ENCODE measurements at regions not wholly inside any gene's neighbourhood (a gene's known extent, or its start where the extent isn't known, plus 50 kb on each side); places are given as distances from the start of the nearest gene placed in this dataset.

DNA sequence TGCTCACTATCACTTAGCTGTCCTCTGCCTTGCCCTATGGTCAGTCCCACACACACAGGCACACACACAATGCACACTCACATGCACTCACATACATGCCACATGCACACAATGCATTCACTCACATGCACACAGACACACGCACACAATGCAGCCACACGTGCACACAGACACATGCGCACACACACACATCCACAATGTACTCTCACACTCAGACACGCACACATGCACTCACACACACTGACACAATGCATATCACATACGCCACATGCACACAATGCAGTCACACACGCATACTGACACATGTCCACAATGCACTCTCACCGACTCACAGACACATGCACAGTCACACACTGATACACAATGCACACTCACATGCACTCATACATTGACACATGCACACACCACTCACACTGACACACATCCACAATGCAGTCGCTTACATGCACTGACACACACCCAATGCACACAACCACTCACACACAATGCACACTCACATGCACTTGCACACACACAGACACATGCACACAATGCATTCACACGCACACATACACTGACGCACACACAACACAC is 99.7 kb downstream of the ENGASE start:
- H3K9me3 Mint-ChIP-seq, result no peaks in the 10 kb centered on the region
- DNase-seq (ENCODE audit: low spot score in 2 of 2) (no peak), ATAC-seq (no peak)
- H3K36me3 Mint-ChIP-seq, result no peaks in the 10 kb centered on the region
- no peak overlapping the region for H3K27ac Mint-ChIP-seq

DNA sequence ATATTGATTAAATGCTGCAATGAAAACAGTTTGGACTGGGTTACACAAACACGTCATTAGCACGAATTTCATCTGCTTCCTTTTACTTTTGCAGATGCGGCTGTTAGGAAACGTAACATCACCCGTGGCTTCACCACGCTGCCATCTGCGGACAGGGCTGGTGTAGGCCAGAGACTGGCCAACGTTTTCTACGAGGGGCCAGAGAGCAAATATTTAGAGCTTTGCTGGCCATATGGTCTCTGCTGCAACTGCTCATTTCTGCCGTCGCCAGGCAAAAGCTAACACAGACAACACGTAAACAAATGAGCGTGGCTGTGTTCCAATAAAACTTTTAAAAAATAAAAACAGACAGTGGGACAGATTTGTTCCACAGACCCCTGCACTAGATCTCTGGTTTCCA is 96.6 kb downstream of the ENGASE start:
- Mint-ChIP-seq H3K36me3 (no peaks in the 10 kb centered on the region), H3K9me3 (no peaks in the 10 kb centered on the region), H3K27ac (no peak overlapping the region)
- DNase-seq (ENCODE audit: low spot score in 2 of 2) (no peak), ATAC-seq (no peak)

DNA sequence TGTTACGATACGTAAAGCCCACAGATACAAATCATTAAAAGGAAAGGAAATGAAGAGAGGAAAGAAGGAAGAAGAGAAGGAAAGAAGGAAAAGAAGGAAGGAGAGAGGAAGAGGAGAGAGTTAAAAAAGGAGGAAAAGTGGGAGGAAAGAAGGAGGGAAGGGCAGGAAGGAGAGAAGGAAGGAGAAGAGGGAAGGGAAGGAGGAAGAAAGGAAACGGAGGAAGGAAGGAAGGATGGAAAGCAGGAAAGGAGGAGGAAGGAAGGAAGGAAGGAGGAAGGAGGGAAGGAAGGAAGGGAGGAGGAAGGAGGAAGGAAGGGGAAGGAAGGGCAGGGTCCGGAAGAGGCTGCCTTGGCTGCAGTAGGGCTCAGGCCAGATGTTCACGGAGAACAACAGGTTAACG is 95.2 kb downstream of the ENGASE start:
- DNase-seq (ENCODE audit: low spot score in 2 of 2) (no peak), ATAC-seq (no peak)
- no peak overlapping the region for H3K27ac Mint-ChIP-seq
- no peaks in the 10 kb centered on the region for H3K9me3 Mint-ChIP-seq
- no peaks in the 10 kb centered on the region for H3K36me3 Mint-ChIP-seq

DNA sequence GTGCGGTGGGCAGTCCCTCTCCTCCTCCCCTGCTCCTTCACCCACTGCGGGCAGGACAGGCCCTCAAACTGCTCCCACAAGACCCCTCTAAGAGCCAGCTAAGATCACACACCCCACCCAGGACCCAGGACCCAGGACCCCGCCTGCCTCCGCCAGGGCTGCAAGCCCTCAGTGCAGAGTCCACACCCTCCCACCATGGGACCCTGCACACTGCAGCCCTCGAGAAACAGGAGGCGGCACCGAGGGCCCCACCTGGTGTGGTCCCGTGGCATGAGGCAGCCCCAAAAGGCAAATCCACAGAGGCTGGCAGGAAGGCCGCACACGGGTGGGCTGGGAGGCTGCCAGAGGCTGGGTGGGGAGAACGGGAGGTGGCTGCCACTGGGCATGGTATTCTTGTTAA is 94.7 kb downstream of the ENGASE start:
- ATAC-seq (no peak), DNase-seq (ENCODE audit: low spot score in 2 of 2) (no peak)
- Mint-ChIP-seq H3K9me3 (no peaks in the 10 kb centered on the region), H3K36me3 (no peaks in the 10 kb centered on the region), H3K27ac (no peak overlapping the region)

DNA sequence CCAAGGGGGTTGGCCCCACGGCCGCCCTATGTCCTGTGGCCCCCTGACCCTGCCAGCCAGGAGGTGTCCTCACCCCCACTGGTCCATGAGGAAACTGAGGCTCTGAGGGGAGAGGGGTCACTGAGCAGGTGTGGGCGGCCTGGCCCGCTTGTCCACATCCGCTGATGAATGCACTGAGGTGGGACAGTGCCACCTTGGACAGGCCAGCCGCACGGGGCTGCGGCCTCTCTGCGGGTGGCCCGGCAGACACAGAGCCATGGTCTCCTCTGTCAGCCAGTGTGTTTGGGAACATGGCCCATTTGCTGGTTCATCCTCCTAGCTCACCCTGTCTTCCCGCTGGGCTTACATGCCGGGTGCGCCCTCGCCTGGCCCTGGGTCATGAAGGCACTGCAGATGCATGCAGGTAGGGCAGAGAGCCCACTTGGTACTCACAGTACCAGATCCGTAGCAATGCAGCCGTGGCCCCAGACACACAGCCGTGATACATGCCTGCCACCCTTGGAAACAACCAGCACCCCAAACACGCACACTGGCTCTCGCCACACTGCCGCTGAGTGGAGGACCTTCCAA is 93.9 kb downstream of the ENGASE start:
- ATAC-seq (no peak), DNase-seq (ENCODE audit: low spot score in 2 of 2) (no peak)
- no peak overlapping the region for H3K27ac Mint-ChIP-seq
- no peaks in the 10 kb centered on the region for H3K9me3 Mint-ChIP-seq
- no peaks in the 10 kb centered on the region for H3K36me3 Mint-ChIP-seq

DNA sequence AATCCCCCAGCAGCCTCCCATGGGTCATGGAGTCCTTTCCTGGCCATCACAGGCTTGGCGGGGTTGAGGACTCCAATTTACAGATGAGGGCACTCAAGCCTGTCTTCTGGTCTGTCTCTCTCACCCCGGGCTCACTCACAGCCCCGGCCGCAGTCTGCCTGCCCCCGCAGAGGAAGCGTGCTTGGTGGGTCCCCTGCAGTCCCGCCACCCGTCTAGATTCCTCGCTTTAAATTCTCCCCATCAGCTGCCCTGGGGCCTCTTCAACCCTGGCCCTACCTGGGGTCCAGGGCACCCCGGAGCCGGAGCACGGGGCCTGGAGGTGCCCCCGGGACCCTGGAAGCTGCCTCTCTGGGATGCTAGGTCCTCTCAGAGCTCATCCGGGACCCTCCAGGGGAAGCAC is 92.9 kb downstream of the ENGASE start:
- no peaks in the 10 kb centered on the region for H3K36me3 Mint-ChIP-seq
- ATAC-seq, result no peak

DNA sequence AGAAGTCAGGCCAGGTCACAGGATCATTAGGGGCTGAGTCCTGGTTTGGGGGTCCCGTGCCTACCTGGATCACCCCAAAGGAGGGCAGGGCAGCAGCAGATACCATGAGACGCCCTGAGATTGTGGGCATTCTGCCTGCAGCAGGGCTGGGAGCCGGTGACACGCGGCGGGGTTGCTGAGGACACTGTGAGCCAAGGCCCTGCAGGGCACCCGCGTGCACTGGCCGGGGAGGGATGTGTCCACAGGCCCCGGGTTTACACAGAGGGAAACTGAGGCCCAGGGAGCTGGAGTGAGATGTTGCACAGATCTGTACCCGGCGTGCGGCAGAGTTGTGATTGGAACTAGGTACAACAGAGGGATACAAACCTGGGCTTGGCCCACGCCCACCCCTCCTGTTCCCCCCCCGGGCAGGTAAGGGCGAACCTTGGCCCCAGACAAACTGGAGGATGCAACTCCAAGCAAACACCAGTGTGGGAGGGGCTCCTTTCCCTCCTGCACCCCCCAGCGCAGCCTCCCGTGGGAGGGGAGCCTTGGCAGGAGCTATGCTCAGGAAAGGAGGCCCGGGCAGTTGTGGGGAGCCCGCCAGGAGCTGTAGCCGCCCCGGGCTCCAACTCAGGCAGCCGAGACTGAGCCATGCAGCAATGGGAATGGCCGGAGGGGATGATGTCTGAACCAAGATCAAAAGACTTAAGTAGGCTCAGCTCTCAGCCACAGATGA is 91.3 kb downstream of the ENGASE start:
- ATAC-seq, result no peak
- DNase-seq (ENCODE audit: low spot score in 2 of 2), result no peak
- H3K9me3 Mint-ChIP-seq, result no peaks in the 10 kb centered on the region
- peak overlapping the region in 1 of 2 donors; percentile 18 for H3K27ac Mint-ChIP-seq
- no peaks in the 10 kb centered on the region for H3K36me3 Mint-ChIP-seq

More for the DNA sequence above, 92.9 kb downstream of the ENGASE start:
- Mint-ChIP-seq H3K9me3 (no peaks in the 10 kb centered on the region), H3K27ac (no peak overlapping the region)
- no peak for DNase-seq (ENCODE audit: low spot score in 2 of 2)

DNA sequence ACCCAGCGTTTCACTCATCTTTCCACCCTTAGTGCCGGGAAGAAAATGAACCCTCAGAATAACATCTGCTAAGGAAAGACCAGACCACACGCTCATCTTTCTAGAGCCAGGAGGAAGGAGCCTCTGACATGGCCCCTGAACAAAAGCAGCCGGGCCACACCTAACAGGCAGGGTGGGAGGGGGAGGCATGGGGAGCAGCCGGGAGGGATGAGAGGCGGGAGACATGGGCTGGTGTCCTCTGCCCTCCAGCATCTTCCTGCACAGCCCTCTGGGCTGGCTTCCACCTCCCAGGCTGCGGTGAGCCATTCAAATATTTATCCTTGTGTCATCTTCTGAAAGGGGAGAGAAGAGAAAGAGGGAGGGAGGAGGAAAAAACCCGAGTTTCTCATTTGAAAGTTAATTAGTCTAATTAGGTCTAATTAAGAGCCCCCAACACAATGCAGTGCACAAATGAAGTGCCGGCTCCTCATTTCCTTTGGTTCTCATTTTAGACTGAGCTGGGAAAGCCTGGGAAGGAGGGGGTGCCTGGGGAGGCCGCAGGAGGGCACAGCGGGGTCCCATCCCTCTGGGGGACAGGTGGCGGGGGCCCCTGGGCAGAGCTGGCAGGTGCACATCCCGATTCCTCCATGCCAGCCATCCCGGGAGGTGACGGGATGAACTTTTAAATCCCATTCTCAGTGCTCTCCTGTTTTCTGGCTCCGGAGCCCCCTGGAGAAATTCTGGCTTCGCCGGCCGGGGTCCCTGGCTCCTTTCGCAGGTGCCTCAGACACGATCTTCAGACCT is 90.5 kb downstream of the ENGASE start:
- DNase-seq (ENCODE audit: low spot score in 2 of 2) (no peak), ATAC-seq (no peak)
- Mint-ChIP-seq H3K27ac (no peak overlapping the region), H3K9me3 (no peaks in the 10 kb centered on the region), H3K36me3 (no peaks in the 10 kb centered on the region)

DNA sequence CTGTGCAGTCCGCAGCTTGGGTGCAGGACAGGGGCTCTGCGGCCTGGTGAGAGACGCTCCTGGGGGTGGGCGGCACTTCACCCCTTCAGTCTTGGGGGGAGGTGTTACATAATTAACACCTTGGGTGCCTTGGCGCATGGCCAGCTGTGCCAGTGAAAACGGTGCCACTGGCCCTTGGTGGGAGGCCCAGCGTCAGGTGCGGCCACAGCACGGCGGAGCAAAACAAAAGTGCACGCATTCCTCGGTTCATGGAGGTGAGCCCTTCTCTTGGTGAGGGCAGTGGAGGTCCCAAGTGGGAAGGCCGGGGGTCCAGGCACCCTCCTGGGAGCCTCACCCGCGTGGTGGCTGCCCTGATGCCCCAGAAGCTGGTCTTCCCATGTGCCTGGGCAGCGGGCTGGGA is 89.8 kb downstream of the ENGASE start:
- Mint-ChIP-seq H3K9me3 (no peaks in the 10 kb centered on the region), H3K36me3 (no peaks in the 10 kb centered on the region), H3K27ac (no peak overlapping the region)
- DNase-seq (ENCODE audit: low spot score in 2 of 2) (no peak), ATAC-seq (no peak)

DNA sequence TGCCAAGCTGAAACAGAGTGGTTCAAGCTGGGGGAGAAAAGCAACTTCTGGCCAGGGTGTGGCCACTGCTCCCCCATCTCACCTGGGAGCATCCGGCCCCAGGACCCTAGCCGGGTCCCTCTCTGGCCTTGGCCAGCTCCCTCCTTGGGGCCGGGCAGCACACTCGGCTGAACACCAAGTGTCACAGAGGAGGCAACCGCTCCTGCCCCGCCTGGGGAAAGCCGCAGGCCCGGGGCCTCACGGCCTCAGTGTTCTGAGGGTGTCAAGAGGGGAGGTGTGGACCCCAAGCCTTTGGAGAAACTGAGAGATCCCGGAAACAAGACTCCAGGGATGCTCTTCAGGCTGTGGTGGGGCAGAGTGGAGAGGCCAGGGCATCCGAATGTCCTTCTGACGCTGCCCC is 88.4 kb downstream of the ENGASE start:
- DNase-seq (ENCODE audit: low spot score in 2 of 2) (no peak), ATAC-seq (no peak)
- H3K27ac Mint-ChIP-seq, result no peak overlapping the region
- H3K36me3 Mint-ChIP-seq, result no peaks in the 10 kb centered on the region
- no peaks in the 10 kb centered on the region for H3K9me3 Mint-ChIP-seq

DNA sequence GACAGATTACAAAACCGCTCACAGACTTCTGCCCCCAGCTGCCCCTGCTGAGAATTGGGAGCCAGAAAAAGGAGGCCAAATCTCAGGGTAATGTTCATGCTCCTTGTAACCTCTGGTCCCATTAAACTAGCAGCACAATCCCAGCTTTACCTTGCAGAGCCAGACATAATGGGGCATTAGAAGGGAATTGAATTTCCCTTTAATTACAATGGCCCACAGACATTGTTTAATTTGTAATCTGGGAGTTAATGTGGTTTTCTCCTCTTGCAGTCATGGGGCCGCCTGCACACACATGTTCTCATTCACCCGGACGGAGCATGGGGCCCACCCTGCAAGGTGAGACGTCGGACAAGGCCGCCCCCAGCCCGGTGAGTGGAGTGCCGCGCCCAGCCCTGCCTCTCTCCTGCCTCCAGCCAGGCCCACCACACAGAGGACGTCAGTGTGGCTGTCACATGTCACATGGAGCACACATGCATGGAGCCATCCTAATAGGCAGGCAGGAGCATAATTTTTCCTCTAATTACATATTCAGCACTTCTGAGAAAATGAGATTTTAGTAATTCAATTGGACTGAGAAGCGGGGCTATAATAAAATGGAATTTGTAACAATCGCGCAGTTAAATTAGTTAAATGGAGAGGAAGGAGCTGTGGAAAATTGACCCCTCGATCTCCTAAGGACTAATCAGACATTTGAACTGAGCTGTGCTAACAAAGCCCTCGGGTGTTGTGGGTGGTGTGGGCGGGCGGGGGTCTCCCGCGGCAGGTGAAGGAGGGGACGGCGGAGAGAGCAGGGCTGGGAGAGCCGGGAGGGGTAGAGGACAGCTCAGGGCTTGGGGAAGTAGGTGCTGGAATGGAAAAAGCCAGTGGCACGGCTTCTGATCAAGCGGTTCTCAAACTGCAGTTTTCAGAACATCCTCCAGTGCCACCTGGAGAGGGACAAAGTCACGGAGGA is 87.7 kb downstream of the ENGASE start:
- ATAC-seq (no peak), DNase-seq (ENCODE audit: low spot score in 2 of 2) (no peak)
- H3K36me3 Mint-ChIP-seq, result no peaks in the 10 kb centered on the region
- no peak overlapping the region for H3K27ac Mint-ChIP-seq
- no peaks in the 10 kb centered on the region for H3K9me3 Mint-ChIP-seq

DNA sequence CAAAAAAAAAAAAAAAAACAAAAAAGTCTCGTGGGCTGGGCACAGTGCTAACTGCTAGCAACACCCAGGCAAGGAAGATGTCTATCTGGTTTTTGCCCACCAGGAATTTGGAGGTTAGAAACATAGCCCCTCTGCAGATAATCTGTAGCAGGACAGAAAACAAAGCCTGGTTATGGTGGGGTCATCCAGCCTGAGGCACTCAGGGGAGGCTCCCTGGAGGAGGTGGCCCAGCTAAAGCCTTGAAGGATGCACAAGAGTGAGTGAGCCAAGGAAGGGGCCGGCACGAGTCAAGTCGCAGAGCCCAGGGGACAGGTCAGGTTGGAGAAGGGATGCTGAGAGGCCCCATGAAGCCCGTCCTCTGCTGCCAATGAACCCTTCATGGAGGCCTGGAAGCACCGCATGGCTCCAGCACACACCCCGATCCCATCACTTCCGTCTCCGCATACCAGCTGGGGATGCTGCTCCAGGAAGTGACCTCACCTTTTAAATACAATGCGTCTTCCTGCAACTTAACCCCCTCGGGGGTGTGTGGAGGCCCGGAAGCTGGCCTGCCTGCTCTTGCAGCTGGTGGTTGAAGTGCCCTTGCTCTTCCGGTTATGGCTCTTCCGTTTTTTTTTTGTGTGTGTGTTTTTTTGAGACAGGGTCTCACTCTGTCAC is 86.5 kb downstream of the ENGASE start:
- Mint-ChIP-seq H3K36me3 (no peaks in the 10 kb centered on the region), H3K27ac (no peak overlapping the region), H3K9me3 (no peaks in the 10 kb centered on the region)
- DNase-seq (ENCODE audit: low spot score in 2 of 2) (peak in 1 of 2 donors; percentile 21), ATAC-seq (peak; percentile 67 to 72)

DNA sequence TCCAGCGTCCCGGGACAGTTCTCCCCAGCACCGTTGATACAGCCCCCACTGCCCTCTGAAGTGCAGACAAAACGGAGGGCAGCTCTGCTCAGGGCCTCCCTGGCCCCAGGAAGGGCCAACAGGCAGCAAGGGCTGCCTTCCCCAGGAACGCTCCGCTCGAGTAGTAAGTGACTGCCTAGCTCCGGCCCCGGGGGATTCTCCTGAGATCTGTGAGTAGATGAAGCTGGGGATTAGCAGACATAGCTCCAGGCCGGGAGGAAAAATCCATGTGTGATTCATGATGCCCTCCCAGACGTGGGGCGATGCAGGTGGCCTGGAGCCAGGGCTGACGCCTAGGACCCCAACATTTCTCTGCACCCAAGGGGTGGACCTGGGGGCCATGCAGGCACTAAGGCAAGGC is 85.3 kb downstream of the ENGASE start:
- Mint-ChIP-seq H3K9me3 (no peaks in the 10 kb centered on the region), H3K36me3 (no peaks in the 10 kb centered on the region), H3K27ac (no peak overlapping the region)
- ATAC-seq (no peak), DNase-seq (ENCODE audit: low spot score in 2 of 2) (no peak)

DNA sequence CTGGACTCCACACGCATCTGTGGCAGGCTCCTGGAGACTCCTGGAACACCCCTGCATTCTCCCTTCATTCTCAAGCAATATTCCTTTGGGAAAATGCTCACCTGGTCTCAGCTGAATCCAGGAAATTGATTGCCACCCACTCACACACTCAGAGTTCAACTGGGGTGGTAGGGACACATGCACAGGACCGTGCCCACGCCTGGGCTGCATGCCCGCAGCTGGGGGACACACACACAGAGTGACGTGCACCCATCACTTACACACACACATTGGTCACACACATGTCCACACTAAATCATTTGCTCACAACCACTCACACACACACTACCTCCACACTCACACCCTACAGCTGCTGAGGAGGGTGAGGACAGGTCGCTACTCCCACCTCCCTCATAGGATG is 84.8 kb downstream of the ENGASE start:
- Mint-ChIP-seq H3K27ac (no peak overlapping the region), H3K36me3 (no peaks in the 10 kb centered on the region), H3K9me3 (no peaks in the 10 kb centered on the region)
- no peak for DNase-seq (ENCODE audit: low spot score in 2 of 2)
- ATAC-seq, result no peak

DNA sequence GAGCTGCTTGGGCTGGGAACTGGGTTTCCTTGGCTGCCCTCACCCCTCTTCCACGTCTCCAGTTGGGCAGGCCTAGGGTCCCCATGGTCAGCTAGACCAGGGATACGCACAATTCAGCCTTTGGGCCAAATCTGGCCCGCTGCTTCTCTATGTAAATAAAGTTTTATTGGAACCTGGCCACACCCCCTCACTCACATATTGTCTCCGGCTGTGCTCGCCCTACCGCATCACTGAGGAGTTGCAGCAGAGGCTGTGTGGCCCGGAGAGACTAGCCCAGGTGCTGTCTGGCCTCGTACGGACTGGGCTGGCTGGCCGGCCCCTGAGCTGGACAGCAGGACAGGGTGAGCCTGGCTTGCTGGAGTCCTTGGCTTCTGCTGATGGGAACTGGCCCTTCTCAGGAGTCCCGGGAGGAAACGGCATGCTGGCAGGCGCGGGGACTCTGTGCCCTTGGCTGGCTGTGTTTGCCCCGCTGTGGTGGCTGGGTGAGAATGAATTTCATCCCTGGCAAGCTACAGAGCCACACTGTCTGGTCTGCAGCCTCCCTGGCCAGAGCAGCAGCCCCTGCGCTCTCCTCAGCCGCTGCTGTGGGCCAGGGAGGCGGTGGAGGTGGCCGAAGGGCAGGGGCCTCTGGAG is 82.0 kb downstream of the ENGASE start:
- no peaks in the 10 kb centered on the region for H3K9me3 Mint-ChIP-seq
- ATAC-seq, result no peak
- H3K27ac Mint-ChIP-seq, result no peak overlapping the region
- no peaks in the 10 kb centered on the region for H3K36me3 Mint-ChIP-seq
- DNase-seq (ENCODE audit: low spot score in 2 of 2), result no peak

DNA sequence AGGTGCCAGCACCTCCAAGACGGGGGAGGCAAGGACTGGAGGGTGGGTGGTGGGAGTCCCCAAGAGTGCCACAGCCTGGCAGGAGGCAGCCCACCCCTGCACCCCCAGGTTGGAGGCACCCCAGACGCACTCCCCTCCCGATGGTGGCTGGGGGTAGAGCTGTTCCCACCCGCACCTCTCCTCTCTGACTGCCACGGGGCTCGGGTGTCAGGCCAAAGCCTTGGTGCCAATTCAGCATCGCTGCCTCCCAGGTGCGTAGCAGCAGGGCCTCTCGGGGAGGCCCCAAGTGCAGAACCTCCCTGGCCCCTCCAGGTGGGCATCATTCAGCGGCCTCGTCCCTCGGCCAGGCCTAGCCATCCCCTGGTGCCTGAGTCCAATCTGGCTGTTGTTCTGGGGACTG is 81.1 kb downstream of the ENGASE start:
- Mint-ChIP-seq H3K27ac (no peak overlapping the region), H3K36me3 (no peaks in the 10 kb centered on the region), H3K9me3 (no peaks in the 10 kb centered on the region)
- ATAC-seq (no peak), DNase-seq (ENCODE audit: low spot score in 2 of 2) (no peak)
